SIG-M5 treated with dmso at 0.1 percent for 504 hours (cell line): ENCODE measurements at regions not wholly inside any gene's neighbourhood (a gene's known extent, or its start where the extent isn't known, plus 50 kb on each side); places are given as distances from the start of the nearest gene placed in this dataset.

Experiments used
- DNase-seq: peaks from one replicate; lab custom pipeline; 2025; ENCODE audit not compliant: unreplicated experiment; lab: John Stamatoyannopoulos, UW

DNA sequence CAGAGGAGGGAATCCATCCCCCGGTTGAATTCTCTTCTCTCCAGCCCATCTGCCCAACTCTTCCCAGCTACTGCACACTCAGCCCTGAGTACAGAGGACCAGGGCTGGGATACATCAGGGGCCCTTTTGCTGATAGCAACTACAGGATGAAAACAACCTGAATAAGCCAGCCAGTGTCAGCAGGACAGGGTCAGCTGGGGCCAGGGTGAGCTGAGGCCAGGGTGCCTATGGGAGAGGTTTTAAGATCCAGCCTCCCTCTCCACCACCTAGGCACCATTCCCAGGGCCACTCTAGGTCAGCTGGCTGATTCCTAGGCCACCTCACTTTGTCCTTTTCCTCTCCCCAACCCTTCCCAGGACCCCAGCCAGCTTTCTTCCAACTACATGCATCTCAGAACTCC lies 83.8 kb downstream of the MRPL46 start:
- no peak for DNase-seq

DNA sequence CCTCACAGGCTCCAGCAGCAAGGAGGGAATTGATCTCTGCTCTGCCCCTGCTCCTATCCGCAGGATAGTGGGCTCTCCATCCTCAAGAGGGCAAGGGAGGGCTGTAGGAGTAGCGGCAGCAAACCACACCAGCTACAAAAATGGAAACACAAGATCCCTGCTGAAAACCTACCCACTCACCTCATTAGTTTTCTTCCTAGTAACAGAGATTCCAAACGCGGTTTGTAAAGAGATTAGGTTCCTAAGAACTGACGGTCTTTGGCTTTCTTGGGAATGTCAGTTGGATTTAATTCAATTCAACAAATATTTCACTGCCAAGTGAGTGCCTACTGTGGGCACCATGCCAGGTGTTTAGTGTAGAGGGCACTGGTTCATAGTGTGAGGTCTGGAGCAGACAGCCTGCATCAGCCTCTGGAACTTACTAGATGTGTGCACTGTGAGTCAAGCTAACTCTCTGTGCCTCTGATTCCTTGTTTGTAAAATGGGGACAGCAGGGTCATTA lies 84.7 kb downstream of the MRPL46 start:
- no peak for DNase-seq

DNA sequence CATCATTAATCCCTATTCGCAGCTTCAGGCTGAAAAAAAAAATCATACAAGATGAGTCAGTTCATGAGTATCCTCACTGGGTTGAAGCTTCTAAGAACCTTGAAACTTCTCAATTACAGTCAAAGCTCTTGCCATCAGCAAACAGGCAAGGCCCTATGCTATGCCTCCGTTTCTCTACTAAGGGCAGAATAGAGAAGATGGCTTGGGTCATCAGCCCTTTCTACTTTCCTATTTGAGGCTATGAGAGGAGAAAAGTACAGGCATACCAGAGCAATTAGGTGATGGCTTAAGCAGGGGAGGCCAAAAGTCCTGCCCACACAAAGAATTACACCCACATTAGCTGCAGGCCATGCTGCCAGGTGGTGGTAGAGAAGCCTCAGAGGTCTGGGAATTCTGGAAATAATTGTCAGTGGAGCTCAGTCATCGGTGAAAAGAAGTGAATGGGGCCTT lies 89.0 kb downstream of the MRPL46 start:
- DNase-seq, result no peak

DNA sequence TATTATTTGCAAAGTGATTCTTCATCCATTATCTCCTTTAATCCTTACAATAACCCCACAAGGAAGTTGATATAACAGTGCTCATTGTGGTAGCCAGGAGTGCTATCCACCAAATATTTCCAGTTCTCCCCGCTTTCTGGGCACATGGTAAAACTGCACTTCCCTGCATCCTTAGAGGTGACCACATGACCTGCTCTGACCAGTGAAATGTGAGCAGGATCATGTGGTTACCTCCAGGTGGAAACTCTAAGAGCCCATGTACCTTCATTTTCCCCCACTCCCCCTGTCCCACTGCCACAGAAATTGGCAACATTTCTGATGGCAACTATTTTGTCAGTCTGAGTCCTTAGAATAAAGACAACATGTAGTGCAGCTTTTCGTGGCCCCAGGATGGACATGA lies 89.7 kb downstream of the MRPL46 start:
- no peak for DNase-seq

DNA sequence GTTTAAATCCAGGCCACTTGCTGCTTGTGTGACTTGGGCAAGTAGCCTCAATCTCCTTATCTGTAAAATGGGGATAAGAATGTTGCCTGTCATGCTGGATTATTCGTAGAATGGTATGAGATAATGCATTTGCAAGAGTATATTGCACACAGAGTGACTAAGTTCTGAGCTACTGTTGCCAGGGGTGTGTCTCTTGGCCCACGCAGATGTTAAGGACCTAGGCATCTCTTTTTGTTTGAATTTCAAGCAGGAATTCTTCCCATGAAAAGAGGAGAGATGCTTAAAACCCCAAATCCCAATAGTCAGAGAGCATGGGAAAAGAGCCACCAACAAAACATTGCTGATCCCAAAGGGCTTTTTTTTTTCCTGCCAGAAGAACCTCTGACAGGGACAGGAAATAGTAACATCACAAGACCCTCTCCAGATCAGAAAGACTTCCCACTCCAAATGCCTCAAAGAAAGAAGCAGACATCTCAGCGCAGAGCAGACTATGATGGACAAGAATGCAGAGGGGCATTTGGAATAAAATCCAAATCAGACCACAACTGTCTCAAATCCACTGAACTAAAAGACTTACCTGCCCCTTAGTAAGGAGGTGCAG lies 90.5 kb downstream of the MRPL46 start:
- DNase-seq, result no peak

DNA sequence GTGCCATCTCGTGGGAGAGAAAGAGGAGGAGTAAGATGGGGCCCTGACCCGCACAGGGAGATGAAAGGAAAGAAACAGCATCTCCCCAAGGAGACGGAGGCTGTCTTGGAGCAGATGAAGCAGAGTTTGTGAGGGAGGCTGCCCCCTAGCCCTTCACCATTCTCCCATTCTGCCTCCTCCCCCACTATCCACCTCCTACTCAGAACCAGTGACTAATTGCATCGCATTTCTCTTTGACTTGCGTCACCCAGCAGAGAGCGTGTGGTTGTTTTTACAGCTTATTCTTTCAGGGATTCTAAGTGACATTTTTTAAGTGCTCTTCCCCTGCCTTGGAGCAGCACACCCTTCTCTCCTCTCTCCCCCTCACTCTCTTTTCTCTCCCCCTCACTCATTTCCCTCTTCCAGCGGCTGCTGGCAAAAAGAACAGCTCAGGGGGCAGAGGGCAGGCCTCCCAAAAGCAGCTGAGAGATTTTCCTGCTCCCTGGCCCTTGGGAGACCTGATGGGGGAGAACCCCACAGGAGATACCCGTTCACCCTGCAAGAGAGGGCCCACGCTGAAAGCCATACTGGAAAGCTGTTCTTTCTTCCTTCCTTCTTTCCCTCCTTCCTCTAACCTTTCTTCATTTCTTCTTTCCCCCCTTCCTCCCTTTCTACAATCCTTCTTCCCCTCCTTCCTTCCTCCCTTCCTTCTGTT lies 91.8 kb downstream of the MRPL46 start:
- no peak for DNase-seq

DNA sequence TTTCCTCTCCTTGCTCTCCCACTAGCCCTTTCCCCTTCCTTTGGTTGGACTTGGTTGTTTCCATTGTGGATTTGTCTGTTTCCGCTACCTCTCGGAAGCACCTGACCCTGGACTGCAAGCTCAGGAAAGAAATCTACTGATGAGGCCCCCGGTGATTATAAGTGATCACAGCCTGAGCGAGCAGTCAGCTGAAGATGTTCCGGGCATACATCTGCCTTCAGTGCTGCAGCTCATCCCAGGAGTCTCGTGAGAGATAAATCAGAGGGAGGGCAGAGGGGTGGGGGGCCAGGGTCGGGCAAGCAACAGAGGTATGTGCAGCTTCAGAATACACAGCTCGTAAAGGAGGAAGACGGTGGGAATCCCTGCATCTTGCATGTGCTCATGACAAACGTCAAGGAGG lies 102.1 kb downstream of the MRPL46 start:
- no peak for DNase-seq

DNA sequence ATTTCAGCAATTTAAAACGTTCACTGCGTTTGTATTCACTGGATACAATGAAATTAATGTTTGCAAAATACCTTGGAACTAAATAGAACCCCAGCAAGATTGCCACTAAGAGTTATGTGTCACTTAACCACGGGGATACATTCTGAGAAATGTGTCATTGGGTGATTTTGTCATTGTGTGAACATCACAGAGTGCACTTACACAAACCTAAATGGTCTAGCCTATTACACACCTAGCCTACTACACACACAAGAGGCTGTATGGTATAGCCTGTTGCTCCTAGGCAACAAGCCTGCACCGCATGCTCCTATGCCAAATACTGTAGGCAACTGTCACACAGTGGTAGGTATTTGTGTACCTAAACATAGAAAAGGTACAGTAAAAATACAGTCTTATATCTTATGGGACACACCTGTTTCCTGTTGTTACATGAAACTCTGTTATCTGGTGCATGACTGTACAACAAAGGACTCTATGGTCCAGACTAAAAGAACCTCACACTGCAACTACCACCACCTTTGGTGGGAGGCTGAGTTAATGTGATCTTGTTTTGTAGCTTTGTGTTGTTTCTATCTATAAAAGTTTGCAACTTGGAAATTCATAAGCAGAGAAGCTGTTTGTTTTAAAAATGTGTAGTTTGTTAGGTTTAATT lies 92.2 kb upstream of the NTRK3 start:
- DNase-seq, result no peak

DNA sequence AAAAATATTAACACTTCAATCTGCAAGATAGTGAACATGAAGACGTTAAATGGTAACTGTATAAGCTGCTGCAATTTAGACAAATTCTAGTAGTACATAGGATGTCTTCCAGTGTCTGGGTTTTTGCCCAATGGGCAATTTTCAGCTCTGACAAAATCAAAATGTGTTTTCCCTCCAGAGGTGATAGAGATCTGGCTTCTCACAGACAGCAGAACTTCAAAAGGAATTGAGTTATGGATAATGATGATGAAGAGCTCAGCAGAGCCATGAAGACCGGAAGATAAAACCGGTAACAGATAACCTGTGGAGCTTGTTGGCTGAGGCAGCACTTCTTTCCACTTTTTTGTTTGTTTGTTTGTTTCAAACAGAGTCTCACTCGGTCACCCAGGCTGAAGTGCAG lies 89.4 kb upstream of the NTRK3 start:
- no peak for DNase-seq

DNA sequence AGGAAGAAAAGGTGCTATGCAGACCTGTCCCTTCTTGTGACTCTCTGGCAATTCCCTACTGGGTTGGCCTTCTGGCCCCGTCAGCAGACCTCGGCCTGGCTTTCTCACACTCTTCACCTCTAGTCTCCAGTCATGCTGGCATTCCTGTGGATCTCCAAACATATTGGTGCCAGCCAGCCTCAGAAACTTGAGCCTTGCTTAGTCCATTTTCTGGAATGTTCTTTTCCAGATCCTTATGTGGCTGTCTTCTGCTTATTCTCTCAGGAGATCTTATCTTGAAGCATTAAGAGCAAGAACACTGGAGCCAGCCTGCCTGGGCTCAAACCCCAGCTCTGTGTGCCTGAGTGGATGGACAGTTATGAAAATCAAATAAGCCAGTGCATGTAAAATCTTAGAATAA lies 88.2 kb upstream of the NTRK3 start:
- no peak for DNase-seq

DNA sequence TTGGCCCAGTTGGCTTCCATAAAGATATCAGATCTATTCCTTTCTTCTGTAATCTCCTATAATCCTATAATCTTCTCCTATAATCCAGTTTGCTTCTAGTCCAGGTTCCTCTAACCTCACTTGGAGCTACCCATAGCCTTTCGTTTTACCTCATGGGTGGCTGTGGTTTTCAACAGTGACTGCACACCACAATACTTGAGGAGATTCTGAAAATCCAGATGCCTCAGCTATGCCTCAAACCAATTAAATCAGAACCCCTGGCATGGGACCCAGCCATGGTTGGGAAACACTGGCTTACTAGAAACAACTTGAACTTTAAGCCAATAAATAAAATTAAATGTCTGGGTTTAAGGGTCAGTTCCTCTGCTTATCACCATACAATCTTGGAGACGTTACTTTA lies 86.1 kb upstream of the NTRK3 start:
- DNase-seq, result no peak

DNA sequence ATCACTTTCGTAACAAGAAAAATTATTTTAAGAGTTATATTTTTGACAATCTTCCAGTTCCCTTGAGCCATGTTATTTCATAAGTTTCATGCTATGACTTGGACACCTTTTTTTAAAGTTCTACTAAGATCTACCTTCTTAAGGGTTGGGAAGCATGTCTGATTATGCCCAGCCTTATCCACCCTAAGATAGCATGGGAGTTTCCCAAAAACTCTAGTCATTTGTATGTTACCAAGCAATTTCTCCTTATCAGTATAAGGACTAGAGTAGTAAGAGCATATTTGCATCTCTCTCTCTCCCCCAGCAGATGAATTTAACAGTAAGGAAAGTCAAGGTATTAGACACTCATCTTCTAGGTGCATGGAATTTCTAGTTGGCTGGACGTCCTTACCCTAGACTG lies 85.1 kb upstream of the NTRK3 start:
- no peak for DNase-seq

DNA sequence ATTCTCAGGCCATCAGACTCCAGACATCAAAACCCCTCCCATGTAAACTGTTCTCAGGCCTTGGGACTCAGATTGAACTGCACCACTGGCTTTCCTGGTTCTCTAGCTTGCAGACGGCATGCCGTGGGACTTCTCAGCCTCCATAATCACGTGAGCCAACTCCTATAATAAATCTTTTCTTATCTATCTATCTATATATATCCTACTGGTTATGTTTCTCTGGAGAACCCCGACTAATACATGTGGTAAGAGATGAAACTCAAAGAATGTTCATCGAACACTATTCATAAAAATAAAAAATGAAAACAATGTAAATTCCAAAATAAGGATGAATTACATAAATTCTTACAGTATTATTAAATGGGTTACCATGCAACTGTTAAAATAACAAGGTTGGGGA lies 84.5 kb upstream of the NTRK3 start:
- DNase-seq, result no peak

DNA sequence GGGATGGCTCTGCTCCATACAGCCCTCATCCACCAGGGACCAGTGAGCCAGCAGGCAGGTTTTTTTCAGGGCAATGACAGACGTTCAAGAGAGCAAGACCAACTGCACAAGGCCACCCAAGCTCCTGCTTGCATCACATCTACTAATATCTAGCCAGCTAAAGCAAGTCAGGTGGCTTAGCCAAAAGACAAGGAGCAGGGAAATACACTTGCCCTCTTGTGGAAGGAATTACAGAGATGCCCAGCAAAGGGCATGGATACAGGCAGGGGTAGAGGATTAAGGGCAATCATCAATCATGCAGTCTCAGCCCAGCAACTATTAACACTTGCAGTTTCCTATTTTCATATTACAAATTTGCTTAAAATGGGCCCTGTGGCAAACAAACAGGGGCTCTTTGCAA lies 81.5 kb upstream of the NTRK3 start:
- no peak for DNase-seq

DNA sequence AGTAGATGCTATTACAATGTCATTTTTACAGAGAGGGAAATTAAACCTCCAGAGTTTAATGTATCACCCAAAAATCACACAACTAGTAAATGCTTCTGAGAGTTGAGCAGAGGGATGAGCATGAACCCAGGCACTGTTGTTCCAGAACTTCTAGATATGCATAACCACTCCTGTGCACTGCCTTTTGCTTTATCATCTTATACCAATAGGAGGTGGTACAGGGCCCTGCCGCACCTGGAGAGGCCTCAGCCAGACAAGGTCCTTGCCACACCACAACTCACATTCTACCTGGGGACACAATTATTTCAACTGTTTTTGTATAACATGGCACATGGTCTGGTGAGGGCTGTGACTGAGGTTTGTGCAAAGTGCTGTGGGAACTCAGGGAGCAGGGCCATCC lies 78.5 kb upstream of the NTRK3 start:
- no peak for DNase-seq

DNA sequence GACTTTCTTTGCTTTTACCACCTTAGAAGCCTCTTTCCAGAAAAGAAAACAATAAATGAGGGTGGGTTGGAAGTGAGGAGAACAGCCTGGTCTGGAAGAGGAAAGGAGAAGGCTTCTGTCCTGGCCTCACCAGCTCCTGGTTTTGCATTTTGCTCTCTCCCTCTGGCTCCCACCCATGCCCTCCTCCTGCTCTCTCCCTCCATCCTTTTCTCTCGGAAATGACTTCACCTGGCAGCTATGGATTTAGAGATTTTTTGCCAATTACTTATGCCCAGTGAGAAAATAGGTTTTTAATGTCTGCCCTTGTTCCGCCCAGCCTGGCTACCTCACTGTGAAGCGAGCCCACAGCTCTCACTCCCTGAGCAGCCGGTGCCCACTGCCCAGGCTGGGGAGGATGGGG lies 77.9 kb upstream of the NTRK3 start:
- DNase-seq, result no peak

DNA sequence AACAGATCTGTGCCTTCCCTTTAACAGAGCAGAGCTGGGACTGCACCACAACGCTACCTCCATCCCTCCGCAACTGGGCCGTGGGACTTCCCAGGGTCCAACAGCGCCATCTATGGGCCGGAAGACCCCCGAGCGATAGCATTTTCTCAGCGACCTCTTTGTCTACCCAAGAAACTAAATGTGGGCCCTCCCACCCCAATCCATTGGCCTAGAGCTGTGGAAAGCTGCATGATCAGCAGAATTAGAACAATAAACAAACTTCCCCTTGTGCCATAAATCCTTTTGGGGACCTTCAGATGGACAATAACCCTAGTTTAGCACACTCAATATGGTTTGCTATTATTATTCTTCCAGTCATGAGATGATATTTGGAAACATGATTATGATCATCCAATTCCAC lies 74.8 kb upstream of the NTRK3 start:
- DNase-seq, result no peak

DNA sequence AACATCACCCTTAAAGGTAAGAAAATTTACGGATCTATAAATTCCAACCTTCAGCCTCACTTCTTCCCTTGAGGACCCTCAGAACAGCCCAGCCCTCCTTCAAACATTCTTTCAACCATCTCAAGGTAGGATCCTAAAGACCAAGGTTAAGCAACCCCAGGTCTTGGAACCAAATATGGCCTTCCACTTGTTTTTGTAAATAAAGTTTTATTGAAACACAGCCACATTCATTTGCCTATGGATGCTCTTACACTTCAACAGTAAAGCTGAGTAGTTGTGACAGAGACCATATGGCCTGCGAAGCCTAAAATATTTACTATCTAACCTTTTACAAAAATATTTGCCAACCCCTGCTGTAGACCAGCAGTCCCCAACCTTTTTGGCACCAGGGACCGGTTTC lies 70.4 kb upstream of the NTRK3 start:
- DNase-seq, result no peak

DNA sequence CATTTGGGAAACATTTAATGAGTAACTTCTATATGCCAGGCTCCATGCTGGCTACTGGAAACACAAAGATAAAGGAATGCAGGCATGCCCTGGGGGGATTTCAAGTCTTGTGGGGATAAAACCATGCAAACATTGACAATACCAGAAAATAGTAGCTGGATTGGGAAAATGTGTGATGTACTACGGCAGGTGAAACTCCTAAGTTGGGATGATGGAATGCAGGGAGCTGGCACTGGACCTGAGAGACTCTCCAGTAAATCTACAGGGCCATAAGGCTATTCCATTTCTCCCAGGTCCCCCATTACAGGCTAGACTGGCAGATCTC lies 68.2 kb upstream of the NTRK3 start:
- no peak for DNase-seq

DNA sequence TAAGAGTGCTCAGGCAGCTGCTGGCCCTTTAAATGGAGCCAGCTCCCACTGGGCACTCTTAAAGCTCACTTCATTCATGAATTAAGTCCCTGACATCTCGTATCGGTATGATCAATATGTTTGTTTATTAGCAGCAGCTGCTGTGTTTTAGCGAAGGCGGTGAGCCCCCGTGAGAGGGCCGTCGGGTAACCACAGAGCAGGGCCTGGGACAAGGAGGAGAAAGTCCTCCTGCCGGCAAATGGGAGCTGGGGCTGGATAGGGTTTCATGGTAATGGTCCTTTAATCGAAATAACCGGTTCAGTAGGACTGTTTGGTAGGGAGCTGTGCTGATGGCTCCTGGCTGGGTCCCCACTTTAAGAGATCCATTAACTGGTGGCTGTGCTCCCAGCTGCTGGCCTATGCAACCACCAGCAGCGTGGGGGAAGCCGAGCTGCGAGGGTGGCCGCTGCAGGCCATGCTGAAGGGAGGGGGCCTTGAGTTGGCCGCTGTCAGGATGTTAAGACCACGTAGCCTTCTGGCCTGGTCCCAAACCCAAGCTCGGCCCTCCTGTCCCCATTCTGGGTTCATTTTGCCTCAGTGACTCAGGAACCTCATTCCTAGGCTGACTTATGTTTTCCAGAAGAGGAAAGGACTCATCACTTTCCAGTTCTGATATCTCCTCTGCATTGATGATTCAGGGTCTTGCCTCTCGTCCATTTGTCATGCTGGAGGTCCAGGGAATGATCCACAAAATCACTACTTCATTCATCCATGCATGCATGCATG lies 67.6 kb upstream of the NTRK3 start:
- no peak for DNase-seq

DNA sequence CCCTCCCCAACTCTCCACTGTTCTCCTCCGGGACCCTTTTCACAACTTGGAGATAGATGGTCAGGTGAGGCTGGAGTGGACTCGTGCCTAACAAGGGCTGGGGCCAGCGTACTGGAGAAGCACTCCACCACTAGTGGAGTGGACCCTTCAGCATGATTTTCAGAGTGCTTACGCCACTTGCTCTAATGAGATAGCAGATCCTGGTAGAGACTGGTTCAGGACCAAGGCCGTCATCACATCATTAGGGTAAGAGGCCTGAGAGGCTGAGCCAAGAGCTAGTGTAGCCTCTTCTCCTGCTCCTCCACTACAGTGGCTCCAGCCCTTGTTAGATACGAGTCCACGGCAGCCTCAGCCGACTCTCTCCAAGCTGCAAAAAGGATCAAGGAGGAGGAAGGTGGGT lies 66.9 kb upstream of the NTRK3 start:
- no peak for DNase-seq

DNA sequence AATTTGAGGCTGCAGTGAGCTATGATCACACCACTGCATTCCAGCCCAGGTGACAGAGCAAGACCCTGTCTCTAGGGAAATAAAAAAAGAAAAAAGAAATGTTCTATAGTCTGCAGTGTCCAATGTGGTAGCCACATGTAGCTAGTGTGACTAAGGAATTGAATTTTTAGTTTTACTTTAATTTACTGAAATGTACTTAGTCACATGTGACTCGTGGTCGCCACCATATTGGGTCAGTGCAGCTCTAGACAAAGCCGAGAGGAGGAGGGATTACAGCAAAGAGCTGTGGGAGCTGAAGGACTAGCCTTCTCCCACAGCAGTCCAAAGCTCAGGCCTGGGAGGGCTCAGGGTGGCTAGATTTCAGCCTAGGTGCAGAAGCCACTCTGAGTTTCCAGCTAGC lies 65.9 kb upstream of the NTRK3 start:
- no peak for DNase-seq
